ENCODE measurements at regions not wholly inside any gene's neighbourhood (a gene's known extent, or its start where the extent isn't known, plus 50 kb on each side); places are given as distances from the start of the nearest gene placed in this dataset.

GRCh38 chr3:178302966-178303930 lies 233.0 kb upstream of the KCNMB2 start:
- DNase-seq, result no peak
- TF ChIP-seq CTCF (IDR thresholded peaks at IDR 0.05 in 4 of 5, conservative IDR thresholded peaks at IDR 0.05 in 1 of 5) (no peak), POLR2A (IDR thresholded peaks at IDR 0.05) (no peak)
- no peaks in the 10 kb centered on the region for H3K36me3 ChIP-seq
- H3K27me3 ChIP-seq, result no peaks in the 10 kb centered on the region
- no peak for ATAC-seq
- in situ Hi-C loops (cut with MboI; ENCODE audit: low sequenced_read_pairs in 4 of 4), result no loop called here
- no peak overlapping the region for H3K4me3 ChIP-seq
- no peaks in the 10 kb centered on the region for H3K9me3 ChIP-seq
- intact Hi-C loops (cut with DNase I; ENCODE audit: low total_unique reads), result no loop called here
- H3K4me1 ChIP-seq, result no peaks in the 10 kb centered on the region
- H3K27ac ChIP-seq, result no peak overlapping the region

- ATAC-seq (no peak), DNase-seq (no peak)
- intact Hi-C loops (cut with DNase I; ENCODE audit: low total_unique reads), result no loop called here
- H3K4me1 ChIP-seq, result no peaks in the 10 kb centered on the region
- no peaks in the 10 kb centered on the region for H3K36me3 ChIP-seq
- in situ Hi-C loops (cut with MboI; ENCODE audit: low sequenced_read_pairs in 4 of 4), result no loop called here
- no peaks in the 10 kb centered on the region for H3K27me3 ChIP-seq
- no peak overlapping the region for H3K4me3 ChIP-seq
- H3K9me3 ChIP-seq, result no peaks in the 10 kb centered on the region
- TF ChIP-seq POLR2A (IDR thresholded peaks at IDR 0.05) (no peak), CTCF (IDR thresholded peaks at IDR 0.05 in 4 of 5, conservative IDR thresholded peaks at IDR 0.05 in 1 of 5) (no peak)
- H3K27ac ChIP-seq, result no peak overlapping the region
Observed at GRCh38 chr3:178304758-178305467, 231.3 kb upstream of the KCNMB2 start.

GRCh38 chr3:178306432-178307115 lies 229.7 kb upstream of the KCNMB2 start:
- Histone ChIP-seq H3K27me3 (no peaks in the 10 kb centered on the region), H3K4me1 (no peaks in the 10 kb centered on the region), H3K36me3 (no peaks in the 10 kb centered on the region), H3K4me3 (no peak overlapping the region), H3K9me3 (no peaks in the 10 kb centered on the region), H3K27ac (no peak overlapping the region)
- no peak for DNase-seq
- intact Hi-C loops (cut with DNase I; ENCODE audit: low total_unique reads) (no loop called here), in situ Hi-C loops (cut with MboI; ENCODE audit: low sequenced_read_pairs in 4 of 4) (no loop called here)
- ATAC-seq, result no peak
- no peak for TF ChIP-seq POLR2A (IDR thresholded peaks at IDR 0.05)
- TF ChIP-seq CTCF (IDR thresholded peaks at IDR 0.05 in 4 of 5, conservative IDR thresholded peaks at IDR 0.05 in 1 of 5), result no peak

- no peak overlapping the region for H3K27ac ChIP-seq
- no peaks in the 10 kb centered on the region for H3K36me3 ChIP-seq
- no peak overlapping the region for H3K4me3 ChIP-seq
- H3K4me1 ChIP-seq, result no peaks in the 10 kb centered on the region
- no peaks in the 10 kb centered on the region for H3K27me3 ChIP-seq
- DNase-seq, result no peak
- no peak for ATAC-seq
- in situ Hi-C loops (cut with MboI; ENCODE audit: low sequenced_read_pairs in 4 of 4) (no loop called here), intact Hi-C loops (cut with DNase I; ENCODE audit: low total_unique reads) (no loop called here)
- TF ChIP-seq CTCF (IDR thresholded peaks at IDR 0.05 in 4 of 5, conservative IDR thresholded peaks at IDR 0.05 in 1 of 5) (no peak), POLR2A (IDR thresholded peaks at IDR 0.05) (no peak)
- no peaks in the 10 kb centered on the region for H3K9me3 ChIP-seq
Observed at GRCh38 chr3:178308771-178309170, 227.5 kb upstream of the KCNMB2 start.
